Caco-2 (cell line): ENCODE measurements at regions not wholly inside any gene's neighbourhood (a gene's known extent, or its start where the extent isn't known, plus 50 kb on each side); places are given as distances from the start of the nearest gene placed in this dataset.

Experiments used
- BruUV-seq: library from RNA; stranded (reverse); fragments of 400-500 nt; replicated peaks from 2 replicates; lab custom pipeline; 2021; lab: Mats Ljungman, UMichigan
- CTCF ChIA-PET: fragments of 300-600 bp; sonication (Branson Sonifier 250); formaldehyde crosslinking; loops from one replicate; lab custom pipeline; 2022; ENCODE audit warnings: antibody characterized with exemption; lab: Charles Lee
- POLR2A ChIA-PET: fragments of 300-600 bp; sonication (Branson Sonifier 250); formaldehyde crosslinking; loops from one replicate; lab custom pipeline; 2022; ENCODE audit warnings: antibody characterized with exemption; lab: Charles Lee
- DNase-seq, 2 experiments: peaks; one replicate each; pipeline versions ENCODE4 v3.0.0 to v3.0.0-alpha.2; 2020 to 2022
- H3K27me3 ChIP-seq: replicated peaks from 2 replicates; pipeline ENCODE4 v1.6.0; 2011; ENCODE audit warnings: low read length; ENCODE audit not compliant: control insufficient read depth, insufficient read depth
- H3K36me3 ChIP-seq: 2 replicates; pipeline ENCODE4 v1.5.1; 2011; ENCODE audit warnings: low read length; ENCODE audit not compliant: control insufficient read depth, insufficient read depth
- H3K4me1 ChIP-seq: fragments of 250-450 bp; sonication (Bioruptor Pico); 2 replicates; pipeline ENCODE4 v1.5.1; 2020; ENCODE audit warnings: mild to moderate bottlenecking
- H3K4me3 ChIP-seq: 2 replicates; pipeline ENCODE4 v1.5.1; 2011; ENCODE audit warnings: low read depth, mild to moderate bottlenecking, control low read depth, low read length
- H3K9me3 ChIP-seq: fragments of 250-450 bp; sonication (Bioruptor Pico); 2 replicates; pipeline ENCODE4 v1.5.1; 2020; ENCODE audit warnings: mild to moderate bottlenecking, moderate library complexity
- H3K27ac Mint-ChIP-seq: one replicate; pipeline ENCODE4 v1.8.0; 2022; ENCODE audit warnings: mixed read lengths; ENCODE audit not compliant: unreplicated experiment
- H3K27me3 Mint-ChIP-seq: one replicate; pipeline ENCODE4 v1.8.0; 2022; ENCODE audit warnings: mixed read lengths; ENCODE audit not compliant: insufficient read depth, unreplicated experiment
- H3K36me3 Mint-ChIP-seq: one replicate; pipeline ENCODE4 v1.8.0; 2022; ENCODE audit warnings: mild to moderate bottlenecking, mixed read lengths; ENCODE audit not compliant: insufficient read depth, unreplicated experiment
- H3K4me1 Mint-ChIP-seq: one replicate; pipeline ENCODE4 v1.8.0; 2022; ENCODE audit warnings: low read depth, mixed read lengths; ENCODE audit not compliant: unreplicated experiment
- H3K4me3 Mint-ChIP-seq: one replicate; pipeline ENCODE4 v1.8.0; 2022; ENCODE audit warnings: mild to moderate bottlenecking, moderate library complexity, mixed read lengths; ENCODE audit not compliant: unreplicated experiment
- H3K9me3 Mint-ChIP-seq: one replicate; pipeline ENCODE4 v1.8.0; 2022; ENCODE audit warnings: mixed read lengths; ENCODE audit not compliant: unreplicated experiment
- CTCF ChIP-seq, 2 experiments: fragments of 200-600 bp in 1 of 2; IDR thresholded peaks; 1 replicate in 1 of 2; 2 replicates in 1 of 2; pipeline versions ENCODE4 v1.5.1 to v1.8.0; 2011 to 2022; ENCODE audit warnings: antibody characterized with exemption in 1 of 2, control low read depth in 1 of 2, inconsistent platforms in 1 of 2, low read depth in 1 of 2, low read length in 1 of 2, mild to moderate bottlenecking in 1 of 2, moderate library complexity in 1 of 2; ENCODE audit not compliant: insufficient read depth in 1 of 2, severe bottlenecking in 1 of 2, unreplicated experiment in 1 of 2
- intact Hi-C: fragments of 100-400 bp; cut with micrococcal nuclease; formaldehyde crosslinking; loops from one replicate; pipeline ENCODE4 v1.10.0; 2022; ENCODE audit not compliant: unreplicated experiment

GRCh38 chr6:4451081-4451480 is 315.7 kb upstream of the ECI2 start:
- Histone ChIP-seq H3K9me3 (no peaks in the 10 kb centered on the region; the same call in 1 of the 2 replicates), H3K4me1 (no peaks in the 10 kb centered on the region), H3K36me3 (no peaks in the 10 kb centered on the region), H3K27me3 (no peaks in the 10 kb centered on the region), H3K4me3 (no peak overlapping the region)
- Mint-ChIP-seq H3K4me3 (no peak overlapping the region), H3K4me1 (no peaks in the 10 kb centered on the region), H3K36me3 (no peaks in the 10 kb centered on the region), H3K27ac (no peak overlapping the region), H3K27me3 (peaks cover 3% of the 10 kb centered on the region), H3K9me3 (peaks cover 38% of the 10 kb centered on the region)
- no peak for TF ChIP-seq CTCF (IDR thresholded peaks at IDR 0.05; ENCODE audit: insufficient read depth in 1 of 2, low read depth in 1 of 2, low read length in 1 of 2, severe bottlenecking in 1 of 2, unreplicated experiment in 1 of 2)
- DNase-seq: no peak
- CTCF ChIA-PET: no interaction called here
- BruUV-seq: no TSS peak
- intact Hi-C loops: no loop called here
- POLR2A ChIA-PET: no interaction called here

- BruUV-seq: no TSS peak
- CTCF ChIA-PET: no interaction called here
- no peaks in the 10 kb centered on the region for H3K36me3 Mint-ChIP-seq
Measured at GRCh38 chr6:4450237-4450636, 314.9 kb upstream of the ECI2 start.

GRCh38 chr6:4449409-4449808 is 314.0 kb upstream of the ECI2 start:
- DNase-seq: no peak
- peaks cover 38% of the 10 kb centered on the region for H3K9me3 Mint-ChIP-seq
- Histone ChIP-seq H3K4me3 (no peak overlapping the region), H3K27me3 (no peaks in the 10 kb centered on the region), H3K36me3 (no peaks in the 10 kb centered on the region), H3K4me1 (no peaks in the 10 kb centered on the region), H3K9me3 (no peaks in the 10 kb centered on the region)
- BruUV-seq: no TSS peak
- no peak overlapping the region for H3K27ac Mint-ChIP-seq
- no peaks in the 10 kb centered on the region for H3K36me3 Mint-ChIP-seq
- H3K27me3 Mint-ChIP-seq: peaks cover 3% of the 10 kb centered on the region
- TF ChIP-seq CTCF (IDR thresholded peaks at IDR 0.05; ENCODE audit: insufficient read depth in 1 of 2, low read depth in 1 of 2, low read length in 1 of 2, severe bottlenecking in 1 of 2, unreplicated experiment in 1 of 2): no peak
- intact Hi-C loops: no loop called here
- ChIA-PET CTCF (no interaction called here), POLR2A (no interaction called here)
- H3K4me3 Mint-ChIP-seq: no peak overlapping the region
- H3K4me1 Mint-ChIP-seq: no peaks in the 10 kb centered on the region

More at GRCh38 chr6:4450237-4450636, 314.9 kb upstream of the ECI2 start:
- intact Hi-C loops: no loop called here
- H3K9me3 Mint-ChIP-seq: peaks cover 38% of the 10 kb centered on the region
- no peak overlapping the region for H3K27ac Mint-ChIP-seq
- H3K4me3 Mint-ChIP-seq: no peak overlapping the region
- Histone ChIP-seq H3K9me3 (no peaks in the 10 kb centered on the region), H3K4me3 (no peak overlapping the region), H3K27me3 (no peaks in the 10 kb centered on the region), H3K36me3 (no peaks in the 10 kb centered on the region), H3K4me1 (no peaks in the 10 kb centered on the region)
- H3K27me3 Mint-ChIP-seq: peaks cover 3% of the 10 kb centered on the region
- DNase-seq: no peak
- no peaks in the 10 kb centered on the region for H3K4me1 Mint-ChIP-seq
- TF ChIP-seq CTCF (IDR thresholded peaks at IDR 0.05; ENCODE audit: insufficient read depth in 1 of 2, low read depth in 1 of 2, low read length in 1 of 2, severe bottlenecking in 1 of 2, unreplicated experiment in 1 of 2): no peak
- POLR2A ChIA-PET: no interaction called here
